ENCODE measurements at regions not wholly inside any gene's neighbourhood (a gene's known extent, or its start where the extent isn't known, plus 50 kb on each side); places are given as distances from the start of the nearest gene placed in this dataset.

DNA sequence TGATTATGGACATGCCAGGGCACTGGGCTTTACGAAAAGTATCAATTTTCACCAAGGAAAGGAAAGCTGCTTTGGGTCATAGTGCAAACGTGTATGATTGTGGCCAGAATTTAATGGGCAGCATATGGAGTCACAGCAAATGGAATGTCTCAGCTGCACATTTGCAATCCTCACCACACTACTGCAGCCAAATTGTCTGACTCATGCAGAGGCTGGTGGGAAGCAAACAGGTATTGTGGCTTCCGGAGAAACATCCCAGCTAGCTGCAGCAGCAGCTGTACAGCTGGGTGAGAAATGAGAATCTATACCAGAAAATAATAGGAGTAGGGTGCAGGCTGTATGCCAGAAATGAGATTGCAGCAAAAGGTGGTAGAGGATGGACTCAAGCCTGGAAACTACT lies 374.7 kb upstream of the VWC2 start:
- TF ChIP-seq, protein P1, sequence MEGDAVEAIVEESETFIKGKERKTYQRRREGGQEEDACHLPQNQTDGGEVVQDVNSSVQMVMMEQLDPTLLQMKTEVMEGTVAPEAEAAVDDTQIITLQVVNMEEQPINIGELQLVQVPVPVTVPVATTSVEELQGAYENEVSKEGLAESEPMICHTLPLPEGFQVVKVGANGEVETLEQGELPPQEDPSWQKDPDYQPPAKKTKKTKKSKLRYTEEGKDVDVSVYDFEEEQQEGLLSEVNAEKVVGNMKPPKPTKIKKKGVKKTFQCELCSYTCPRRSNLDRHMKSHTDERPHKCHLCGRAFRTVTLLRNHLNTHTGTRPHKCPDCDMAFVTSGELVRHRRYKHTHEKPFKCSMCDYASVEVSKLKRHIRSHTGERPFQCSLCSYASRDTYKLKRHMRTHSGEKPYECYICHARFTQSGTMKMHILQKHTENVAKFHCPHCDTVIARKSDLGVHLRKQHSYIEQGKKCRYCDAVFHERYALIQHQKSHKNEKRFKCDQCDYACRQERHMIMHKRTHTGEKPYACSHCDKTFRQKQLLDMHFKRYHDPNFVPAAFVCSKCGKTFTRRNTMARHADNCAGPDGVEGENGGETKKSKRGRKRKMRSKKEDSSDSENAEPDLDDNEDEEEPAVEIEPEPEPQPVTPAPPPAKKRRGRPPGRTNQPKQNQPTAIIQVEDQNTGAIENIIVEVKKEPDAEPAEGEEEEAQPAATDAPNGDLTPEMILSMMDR (IDR thresholded peaks at IDR 0.05), result no peak
- no peak for TF ChIP-seq ZFX (IDR thresholded peaks at IDR 0.05; ENCODE audit: borderline replicate concordance)

Data from 22Rv1 (cell line).